GM23248 (cell line): ENCODE measurements at regions not wholly inside any gene's neighbourhood (a gene's known extent, or its start where the extent isn't known, plus 50 kb on each side); places are given as distances from the start of the nearest gene placed in this dataset.

ENCODE experiments used
- DNase-seq: peaks from one replicate; pipeline ENCODE4 v3.0.0-alpha.2; 2015
- H2AFZ ChIP-seq: fragments of 200-600 bp; sonication (generic); 2 replicates; pipeline ENCODE4 v1.6.1; 2016; ENCODE audit warnings: antibody characterized with exemption
- H3F3A ChIP-seq: fragments of 200-600 bp; sonication (generic); 2 replicates; pipeline ENCODE4 v1.6.1; 2016; ENCODE audit warnings: mild to moderate bottlenecking, antibody characterized with exemption, mixed run types; ENCODE audit not compliant: insufficient read depth
- H3K27ac ChIP-seq: fragments of 200-600 bp; sonication (generic); 2 replicates; pipeline ENCODE4 v1.5.1; 2016; ENCODE audit warnings: mild to moderate bottlenecking
- H3K27me3 ChIP-seq: fragments of 200-600 bp; sonication (generic); replicated peaks from 2 replicates; pipeline ENCODE4 v1.6.1; 2016; ENCODE audit warnings: mild to moderate bottlenecking; ENCODE audit not compliant: insufficient read depth
- H3K36me3 ChIP-seq: fragments of 200-600 bp; sonication (generic); 2 replicates; pipeline ENCODE4 v1.6.1; 2016; ENCODE audit warnings: low read depth, mild to moderate bottlenecking
- H3K4me1 ChIP-seq: fragments of 200-600 bp; sonication (generic); 2 replicates; pipeline ENCODE4 v1.6.1; 2016; ENCODE audit warnings: mild to moderate bottlenecking; ENCODE audit not compliant: insufficient read depth
- H3K4me2 ChIP-seq: fragments of 200-600 bp; sonication (generic); one replicate; pipeline ENCODE4 v1.6.1; 2016; ENCODE audit warnings: mild to moderate bottlenecking; ENCODE audit not compliant: unreplicated experiment
- H3K4me3 ChIP-seq: fragments of 200-600 bp; sonication (generic); 2 replicates; pipeline ENCODE4 v1.5.1; 2016; ENCODE audit warnings: mild to moderate bottlenecking
- H3K79me2 ChIP-seq: fragments of 200-600 bp; sonication (generic); 2 replicates; pipeline ENCODE4 v1.6.1; 2016; ENCODE audit warnings: mild to moderate bottlenecking; ENCODE audit not compliant: insufficient read depth
- H3K9ac ChIP-seq: fragments of 200-600 bp; sonication (generic); 2 replicates; pipeline ENCODE4 v1.6.1; 2016; ENCODE audit warnings: mild to moderate bottlenecking
- H3K9me2 ChIP-seq: fragments of 200-600 bp; sonication (generic); 2 replicates; pipeline ENCODE4 v1.6.1; 2016; ENCODE audit warnings: mixed run types, mild to moderate bottlenecking, moderate library complexity; ENCODE audit not compliant: insufficient read depth
- H3K9me3 ChIP-seq: fragments of 200-600 bp; sonication (generic); one replicate; pipeline ENCODE4 v1.6.1; 2017; ENCODE audit warnings: low read depth
- H4K20me1 ChIP-seq: fragments of 200-600 bp; sonication (generic); 2 replicates; pipeline ENCODE4 v1.6.0; 2016; ENCODE audit not compliant: insufficient read depth
- EZH2 ChIP-seq: fragments of 200-600 bp; sonication (generic); IDR thresholded peaks from 2 replicates; pipeline ENCODE4 v1.6.1; 2018; ENCODE audit warnings: antibody characterized with exemption, mild to moderate bottlenecking; ENCODE audit not compliant: insufficient read depth, poor library complexity, severe bottlenecking
- EZH2phosphoT487 ChIP-seq: fragments of 200-600 bp; sonication (generic); IDR thresholded peaks from 2 replicates; pipeline ENCODE4 v1.6.1; 2018; ENCODE audit warnings: antibody characterized with exemption, moderate library complexity, mild to moderate bottlenecking, low read depth; ENCODE audit not compliant: insufficient read depth
- WGBS, 2 experiments: methylation state at CpG; one replicate each; pipeline ENCODE4 v1.1.6; 2015 to 2017; ENCODE audit warnings: low lambda C conversion rate in 2 of 2, low coverage in 1 of 2; ENCODE audit errors: missing lambda C conversion rate in 2 of 2; 5-methylcytosine and 5-hydroxymethylcytosine counted together
- in situ Hi-C: fragments of 300-500 bp; cut with MboI; formaldehyde crosslinking; loops from 2 replicates; pipeline ENCODE4 v1.15.0; 2020

DNA sequence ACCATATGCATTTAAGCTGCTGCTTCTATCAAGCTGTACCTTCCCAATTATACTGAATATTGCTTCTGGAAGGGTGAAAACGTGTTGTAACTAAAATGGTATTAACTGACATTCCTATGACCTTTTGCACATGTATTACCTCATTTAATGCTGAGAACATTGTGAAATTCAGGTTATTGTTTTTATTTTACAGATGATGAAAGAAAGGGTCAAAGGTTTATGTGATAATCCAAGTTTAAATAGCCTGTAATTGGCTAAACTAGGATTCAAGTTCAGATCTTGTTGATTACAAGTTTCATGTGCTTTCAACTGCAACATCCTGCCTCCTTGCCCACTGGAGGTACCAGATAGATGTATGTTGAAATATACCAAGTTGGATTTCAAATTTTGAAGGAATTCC, 433.3 kb upstream of the PRICKLE1 start:
- H3K9me2 ChIP-seq, result no peaks in the 10 kb centered on the region
- H3K27me3 ChIP-seq, result no peaks in the 10 kb centered on the region
- H3K9me3 ChIP-seq, result no peaks in the 10 kb centered on the region
- H3K4me1 ChIP-seq, result no peaks in the 10 kb centered on the region
- no peak for DNase-seq
- H3K4me3 ChIP-seq, result no peak overlapping the region
- no peaks in the 10 kb centered on the region for H3F3A ChIP-seq
- no peak for TF ChIP-seq EZH2
- TF ChIP-seq EZH2phosphoT487, result no peak
- no peak overlapping the region for H3K27ac ChIP-seq
- H3K9ac ChIP-seq, result no peak overlapping the region
- no peak overlapping the region for H2AFZ ChIP-seq
- in situ Hi-C loops, result no loop called here
- no peaks in the 10 kb centered on the region for H4K20me1 ChIP-seq
- H3K4me2 ChIP-seq, result no peak overlapping the region
- H3K36me3 ChIP-seq, result no peaks in the 10 kb centered on the region
- WGBS, 2 experiments, result 3 to 14% methylated on average over 1 of the region's 1 CpG
- H3K79me2 ChIP-seq, result no peaks in the 10 kb centered on the region

DNA sequence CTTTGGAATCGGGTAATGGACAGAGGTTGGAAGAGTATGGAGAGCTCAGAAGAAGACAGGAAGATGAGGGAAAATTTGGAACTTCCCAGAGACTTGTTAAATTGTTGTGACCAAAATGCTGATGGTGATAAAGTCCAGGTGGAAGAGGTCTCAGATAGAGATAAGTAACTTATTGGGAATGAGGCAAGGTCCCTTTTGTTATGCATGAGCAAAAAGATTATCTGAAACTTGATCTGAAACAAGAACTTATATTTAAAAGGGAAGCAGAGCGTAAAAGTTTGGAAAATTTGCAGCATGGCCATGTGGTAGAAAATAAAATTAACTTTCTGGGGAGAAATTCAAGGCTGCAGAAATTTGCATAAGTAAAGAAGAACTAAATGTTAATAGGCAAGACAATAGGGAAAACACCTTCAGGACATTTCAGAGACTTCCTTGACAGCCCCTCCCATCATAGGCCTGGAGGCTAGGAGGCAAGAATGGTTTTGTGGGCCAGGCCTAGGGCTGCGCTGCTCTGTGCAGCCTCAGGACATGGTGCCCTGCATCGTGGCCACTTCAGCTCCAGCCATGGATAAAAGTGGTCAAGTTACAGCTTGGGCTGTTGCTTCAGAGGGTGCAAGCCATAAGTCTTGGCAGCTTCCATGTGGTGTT, 425.7 kb upstream of the PRICKLE1 start:
- Histone ChIP-seq H3F3A (no peaks in the 10 kb centered on the region), H4K20me1 (no peaks in the 10 kb centered on the region), H3K36me3 (no peaks in the 10 kb centered on the region), H3K9ac (no peak overlapping the region), H3K9me2 (no peaks in the 10 kb centered on the region), H3K79me2 (no peaks in the 10 kb centered on the region), H3K4me3 (no peak overlapping the region), H3K9me3 (no peaks in the 10 kb centered on the region), H3K4me1 (no peaks in the 10 kb centered on the region), H3K27ac (no peak overlapping the region), H2AFZ (no peak overlapping the region), H3K4me2 (no peak overlapping the region), H3K27me3 (no peaks in the 10 kb centered on the region)
- no peak for DNase-seq
- TF ChIP-seq EZH2 (no peak), EZH2phosphoT487 (no peak)
- in situ Hi-C loops, result no loop called here
- 65 to 66% methylated on average over 4 of the region's 4 CpGs for WGBS, 2 experiments

DNA sequence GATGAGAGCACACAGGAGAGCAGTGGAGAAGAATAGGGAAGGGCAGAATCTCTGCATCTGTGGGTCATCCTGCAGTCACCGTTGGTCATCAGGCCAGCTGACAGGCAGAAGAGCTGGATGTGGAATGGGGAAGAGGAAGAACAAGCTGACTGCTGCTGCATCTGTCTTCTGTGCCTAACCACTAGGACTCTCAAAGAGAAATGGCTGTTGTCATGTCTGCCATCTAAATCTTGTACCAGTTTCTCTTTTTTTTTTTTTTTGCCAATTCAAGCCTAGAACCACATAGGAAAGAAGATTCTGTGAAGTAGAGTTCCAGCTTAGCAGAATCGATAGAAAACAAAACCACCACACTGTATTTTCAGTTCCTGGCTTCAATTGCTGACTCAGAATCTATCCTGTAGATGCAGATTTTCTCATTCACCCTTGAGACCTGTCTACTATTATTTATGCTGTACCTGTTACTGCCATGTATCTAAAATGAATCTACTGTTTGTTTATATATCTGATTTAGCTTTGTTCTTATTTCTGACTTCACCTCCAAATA, 421.9 kb upstream of the PRICKLE1 start:
- Histone ChIP-seq H3K9me3 (no peaks in the 10 kb centered on the region), H3K4me2 (no peak overlapping the region), H3K27ac (no peak overlapping the region), H3K4me3 (no peak overlapping the region), H4K20me1 (no peaks in the 10 kb centered on the region), H3K27me3 (no peaks in the 10 kb centered on the region), H3K79me2 (no peaks in the 10 kb centered on the region), H2AFZ (no peak overlapping the region), H3K4me1 (no peaks in the 10 kb centered on the region), H3K9ac (no peak overlapping the region), H3K9me2 (0 out of 2 replicates have a peak, but pooled peaks cover 4% of the 10 kb centered on the region), H3F3A (no peaks in the 10 kb centered on the region), H3K36me3 (no peaks in the 10 kb centered on the region)
- TF ChIP-seq EZH2phosphoT487, result no peak
- TF ChIP-seq EZH2, result no peak
- in situ Hi-C loops, result no loop called here
- no peak for DNase-seq
- 44 to 56% methylated on average over 2 of the region's 2 CpGs for WGBS, 2 experiments

DNA sequence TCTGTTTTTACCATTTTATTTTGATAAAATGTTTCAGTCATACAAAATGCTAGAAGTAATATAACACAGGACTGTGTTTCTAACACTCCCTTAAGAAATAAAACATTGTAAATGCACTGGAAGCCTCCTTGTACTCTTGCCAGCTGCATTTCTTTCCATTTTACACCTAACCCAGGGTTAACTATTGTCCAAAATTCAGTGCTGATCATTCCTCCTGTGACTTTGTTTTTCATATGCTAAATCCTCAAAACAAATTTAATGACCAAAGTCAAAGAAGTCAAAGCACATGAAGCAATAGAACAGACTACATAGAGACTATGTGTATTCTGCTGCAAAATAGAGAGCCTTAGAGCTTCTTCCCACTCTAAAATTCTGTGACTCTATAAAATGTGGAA, 420.3 kb upstream of the PRICKLE1 start:
- Histone ChIP-seq H3F3A (no peaks in the 10 kb centered on the region), H4K20me1 (no peaks in the 10 kb centered on the region), H3K27ac (no peak overlapping the region), H3K4me3 (no peak overlapping the region), H3K9me2 (0 out of 2 replicates have a peak, but pooled peaks cover 4% of the 10 kb centered on the region), H3K9ac (no peak overlapping the region), H3K9me3 (no peaks in the 10 kb centered on the region), H3K27me3 (no peaks in the 10 kb centered on the region), H3K4me2 (no peak overlapping the region), H3K36me3 (no peaks in the 10 kb centered on the region), H2AFZ (no peak overlapping the region), H3K79me2 (no peaks in the 10 kb centered on the region), H3K4me1 (no peaks in the 10 kb centered on the region)
- TF ChIP-seq EZH2, result no peak
- TF ChIP-seq EZH2phosphoT487, result no peak
- no peak for DNase-seq
- in situ Hi-C loops, result no loop called here
